H9 (cell line): ENCODE measurements at regions not wholly inside any gene's neighbourhood (a gene's known extent, or its start where the extent isn't known, plus 50 kb on each side); places are given as distances from the start of the nearest gene placed in this dataset.

Experiments used
- DNase-seq: peaks from one replicate; pipeline ENCODE4 v3.0.0-alpha.2; 2017
- H2AFZ ChIP-seq: one replicate; pipeline ENCODE4 v1.6.1; 2013; ENCODE audit warnings: mild to moderate bottlenecking, low read length, control low read depth, moderate library complexity
- H2AK5ac ChIP-seq: 2 replicates; pipeline ENCODE4 v1.6.1; 2013; ENCODE audit warnings: low read length, control low read depth, mixed read lengths; ENCODE audit not compliant: insufficient read length
- H2BK120ac ChIP-seq: one replicate; pipeline ENCODE4 v1.6.1; 2013; ENCODE audit warnings: low read depth, mild to moderate bottlenecking, low read length, control low read depth, inconsistent platforms; ENCODE audit not compliant: poor library complexity, severe bottlenecking
- H2BK12ac ChIP-seq: 2 replicates; pipeline ENCODE4 v1.6.1; 2013; ENCODE audit warnings: low read length, control low read depth, mixed read lengths, low read depth; ENCODE audit not compliant: insufficient read length
- H2BK15ac ChIP-seq: 2 replicates; pipeline ENCODE4 v1.6.1; 2013; ENCODE audit warnings: low read depth, low read length, control low read depth
- H2BK20ac ChIP-seq: one replicate; pipeline ENCODE4 v1.6.1; 2013; ENCODE audit warnings: low read depth, mild to moderate bottlenecking, low read length, control low read depth, inconsistent platforms; ENCODE audit not compliant: poor library complexity, severe bottlenecking
- H2BK5ac ChIP-seq: 2 replicates; pipeline ENCODE4 v1.6.1; 2013; ENCODE audit warnings: low read length, control low read depth, mixed read lengths; ENCODE audit not compliant: insufficient read length
- H3K14ac ChIP-seq: 2 replicates; pipeline ENCODE4 v1.6.1; 2013; ENCODE audit warnings: low read length, control low read depth; ENCODE audit not compliant: insufficient read depth
- H3K18ac ChIP-seq: 2 replicates; pipeline ENCODE4 v1.6.1; 2013; ENCODE audit warnings: low read depth, mild to moderate bottlenecking, mixed read lengths, low read length, control low read depth; ENCODE audit not compliant: insufficient read length
- H3K23ac ChIP-seq: 2 replicates; pipeline ENCODE4 v1.6.1; 2013; ENCODE audit warnings: low read length, control low read depth, mixed read lengths, low read depth; ENCODE audit not compliant: insufficient read length
- H3K23me2 ChIP-seq: 2 replicates; pipeline ENCODE4 v1.6.1; 2013; ENCODE audit warnings: low read depth, mild to moderate bottlenecking, mixed read lengths, low read length, control low read depth; ENCODE audit not compliant: insufficient read length, poor library complexity, severe bottlenecking
- H3K27ac ChIP-seq: 2 replicates; pipeline ENCODE4 v1.5.1; 2013; ENCODE audit warnings: low read length, control low read depth, mixed read lengths, low read depth; ENCODE audit not compliant: insufficient read length
- H3K27me3 ChIP-seq: 2 replicates; pipeline ENCODE4 v1.6.1; 2013; ENCODE audit warnings: low read length, control low read depth, inconsistent platforms; ENCODE audit not compliant: insufficient read depth
- H3K4ac ChIP-seq: 2 replicates; pipeline ENCODE4 v1.6.1; 2013; ENCODE audit warnings: low read depth, mild to moderate bottlenecking, control low read depth, inconsistent platforms, low read length, moderate library complexity
- H3K4me1 ChIP-seq: 2 replicates; pipeline ENCODE4 v1.6.1; 2013; ENCODE audit warnings: low read length, control low read depth, inconsistent platforms; ENCODE audit not compliant: insufficient read depth
- H3K4me2 ChIP-seq: 2 replicates; pipeline ENCODE4 v1.6.1; 2013; ENCODE audit warnings: low read length, control low read depth, mixed read lengths; ENCODE audit not compliant: insufficient read length, insufficient read depth
- H3K56ac ChIP-seq: 2 replicates; pipeline ENCODE4 v1.6.1; 2013; ENCODE audit warnings: low read depth, mild to moderate bottlenecking, mixed read lengths, low read length, control low read depth; ENCODE audit not compliant: insufficient read length
- H3K79me1 ChIP-seq: 2 replicates; pipeline ENCODE4 v1.6.1; 2013; ENCODE audit warnings: low read depth, mild to moderate bottlenecking, moderate library complexity, low read length, control low read depth, inconsistent platforms; ENCODE audit not compliant: insufficient read depth, poor library complexity, severe bottlenecking
- H3K79me2 ChIP-seq: 2 replicates; pipeline ENCODE4 v1.6.1; 2013; ENCODE audit warnings: low read length, control low read depth, inconsistent platforms; ENCODE audit not compliant: insufficient read depth
- H3K9ac ChIP-seq: 2 replicates; pipeline ENCODE4 v1.6.1; 2013; ENCODE audit warnings: low read length, control low read depth, mixed read lengths; ENCODE audit not compliant: insufficient read length; ENCODE audit errors: extremely low read depth
- H3K9me3 ChIP-seq: one replicate; pipeline ENCODE4 v1.6.1; 2013; ENCODE audit warnings: low read depth, low read length, inconsistent platforms; ENCODE audit not compliant: control insufficient read depth
- H3T11ph ChIP-seq: one replicate; pipeline ENCODE4 v1.6.1; 2013; ENCODE audit warnings: mild to moderate bottlenecking, low read length, control low read depth, inconsistent platforms
- H4K20me1 ChIP-seq: one replicate; pipeline ENCODE4 v1.6.1; 2013; ENCODE audit not compliant: control insufficient read depth, insufficient read length, insufficient read depth
- H4K5ac ChIP-seq: 2 replicates; pipeline ENCODE4 v1.6.1; 2013; ENCODE audit warnings: low read depth, mild to moderate bottlenecking, mixed read lengths, low read length, control low read depth; ENCODE audit not compliant: insufficient read length
- H4K8ac ChIP-seq: replicated peaks from 2 replicates; pipeline ENCODE4 v1.6.1; 2013; ENCODE audit warnings: low read length, control low read depth, mixed read lengths, low read depth; ENCODE audit not compliant: insufficient read length
- H4K91ac ChIP-seq: 2 replicates; pipeline ENCODE4 v1.6.1; 2013; ENCODE audit warnings: low read depth, mild to moderate bottlenecking, moderate library complexity, mixed read lengths, low read length, control low read depth; ENCODE audit not compliant: insufficient read length
- H3K27ac Mint-ChIP-seq, 3 experiments: 2 replicates in 2 of 3; 3 replicates in 1 of 3; pipeline ENCODE4 v1.8.0; 2020 to 2021; ENCODE audit warnings: mixed read lengths in 3 of 3, mild to moderate bottlenecking in 1 of 3, moderate library complexity in 1 of 3
- H3K27me3 Mint-ChIP-seq: 2 replicates; pipeline ENCODE4 v1.8.0; 2021; ENCODE audit warnings: low read depth, mild to moderate bottlenecking, moderate library complexity, mixed read lengths
- H3K36me3 Mint-ChIP-seq, 3 experiments: 2 replicates in 2 of 3; 3 replicates in 1 of 3; pipeline ENCODE4 v1.8.0; 2020 to 2021; ENCODE audit warnings: low read depth in 3 of 3, mixed read lengths in 3 of 3; ENCODE audit not compliant: insufficient read depth in 1 of 3
- H3K4me1 Mint-ChIP-seq, 2 experiments: 2 replicates each; pipeline ENCODE4 v1.8.0; 2020; ENCODE audit warnings: mixed read lengths in 2 of 2
- H3K4me3 Mint-ChIP-seq, 2 experiments: 2 replicates in 1 of 2; 3 replicates in 1 of 2; pipeline ENCODE4 v1.8.0; 2020 to 2021; ENCODE audit warnings: mild to moderate bottlenecking in 2 of 2, mixed read lengths in 2 of 2, moderate library complexity in 1 of 2
- H3K9me3 Mint-ChIP-seq, 2 experiments: 2 replicates in 1 of 2; 3 replicates in 1 of 2; pipeline ENCODE4 v1.8.0; 2020; ENCODE audit warnings: mild to moderate bottlenecking in 2 of 2, mixed read lengths in 2 of 2, moderate library complexity in 1 of 2
- TF ChIP-seq, protein P1 (sequence below): fragments of 200-600 bp; sonication (generic); conservative IDR thresholded peaks from 3 replicates; pipeline ENCODE4 v1.8.0; 2021; ENCODE audit warnings: antibody characterized with exemption, mild to moderate bottlenecking

DNA sequence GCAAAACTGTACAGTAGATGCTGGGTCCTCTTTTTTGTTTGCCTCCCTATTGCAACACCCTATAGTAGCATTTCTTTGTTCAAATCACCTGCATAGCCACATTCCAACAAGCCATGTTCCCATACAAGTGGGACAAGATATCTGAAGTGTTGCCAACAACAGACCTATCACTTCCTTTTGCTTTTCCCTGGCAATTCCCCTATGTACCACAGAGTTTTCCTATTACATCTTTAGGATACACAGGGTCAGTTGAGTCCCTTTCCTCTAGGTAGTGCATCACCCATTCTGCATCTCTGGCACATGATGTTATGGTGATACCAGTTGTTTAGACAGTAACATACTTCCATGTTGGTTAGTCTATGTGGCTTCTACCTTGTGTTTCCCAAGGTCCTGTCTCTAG, 125.1 kb upstream of the FBXL7 start:
- Mint-ChIP-seq H3K4me3 (no peak overlapping the region), H3K9me3 (no peaks in the 10 kb centered on the region), H3K4me1 (0 out of 4 replicates have a peak, but pooled peaks cover 0 to 4% of the 10 kb centered on the region in 2 experiments), H3K36me3 (no peaks in the 10 kb centered on the region), H3K27me3 (peaks cover 2% of the 10 kb centered on the region), H3K27ac (no peak overlapping the region)
- H2BK5ac ChIP-seq: no peak overlapping the region
- H4K8ac ChIP-seq: no peak overlapping the region
- H3K23me2 ChIP-seq: no peaks in the 10 kb centered on the region
- H3K4ac ChIP-seq: no peak overlapping the region
- no peak overlapping the region for H3K4me2 ChIP-seq
- H3K27ac ChIP-seq: no peak overlapping the region
- no peaks in the 10 kb centered on the region for H3K9me3 ChIP-seq
- H2BK120ac ChIP-seq: no peak overlapping the region
- H2BK12ac ChIP-seq: no peak overlapping the region
- H3K18ac ChIP-seq: no peak overlapping the region
- H3K79me2 ChIP-seq: no peaks in the 10 kb centered on the region
- H3K9ac ChIP-seq: no peak overlapping the region
- H2BK20ac ChIP-seq: no peak overlapping the region
- H4K91ac ChIP-seq: no peak overlapping the region
- TF ChIP-seq, protein P1, sequence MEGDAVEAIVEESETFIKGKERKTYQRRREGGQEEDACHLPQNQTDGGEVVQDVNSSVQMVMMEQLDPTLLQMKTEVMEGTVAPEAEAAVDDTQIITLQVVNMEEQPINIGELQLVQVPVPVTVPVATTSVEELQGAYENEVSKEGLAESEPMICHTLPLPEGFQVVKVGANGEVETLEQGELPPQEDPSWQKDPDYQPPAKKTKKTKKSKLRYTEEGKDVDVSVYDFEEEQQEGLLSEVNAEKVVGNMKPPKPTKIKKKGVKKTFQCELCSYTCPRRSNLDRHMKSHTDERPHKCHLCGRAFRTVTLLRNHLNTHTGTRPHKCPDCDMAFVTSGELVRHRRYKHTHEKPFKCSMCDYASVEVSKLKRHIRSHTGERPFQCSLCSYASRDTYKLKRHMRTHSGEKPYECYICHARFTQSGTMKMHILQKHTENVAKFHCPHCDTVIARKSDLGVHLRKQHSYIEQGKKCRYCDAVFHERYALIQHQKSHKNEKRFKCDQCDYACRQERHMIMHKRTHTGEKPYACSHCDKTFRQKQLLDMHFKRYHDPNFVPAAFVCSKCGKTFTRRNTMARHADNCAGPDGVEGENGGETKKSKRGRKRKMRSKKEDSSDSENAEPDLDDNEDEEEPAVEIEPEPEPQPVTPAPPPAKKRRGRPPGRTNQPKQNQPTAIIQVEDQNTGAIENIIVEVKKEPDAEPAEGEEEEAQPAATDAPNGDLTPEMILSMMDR: no peak
- H3K14ac ChIP-seq: no peak overlapping the region
- H3T11ph ChIP-seq: no peak overlapping the region
- no peak overlapping the region for H3K56ac ChIP-seq
- no peak overlapping the region for H2AK5ac ChIP-seq
- no peaks in the 10 kb centered on the region for H3K27me3 ChIP-seq
- H4K20me1 ChIP-seq: no peaks in the 10 kb centered on the region
- H3K4me1 ChIP-seq: no peaks in the 10 kb centered on the region
- no peak overlapping the region for H2BK15ac ChIP-seq
- no peak overlapping the region for H4K5ac ChIP-seq
- H2AFZ ChIP-seq: no peak overlapping the region
- H3K79me1 ChIP-seq: no peaks in the 10 kb centered on the region
- no peak for DNase-seq
- H3K23ac ChIP-seq: no peak overlapping the region
